Fibroblast of peridontal ligament (primary cell): ENCODE measurements at regions not wholly inside any gene's neighbourhood (a gene's known extent, or its start where the extent isn't known, plus 50 kb on each side); places are given as distances from the start of the nearest gene placed in this dataset.

Experiments used
- DNase-seq: peaks from one replicate; pipeline ENCODE4 v3.0.0-alpha.2; 2010; ENCODE audit errors: extremely low read depth

GRCh38 chr5:8470489-8470888 is 601.5 kb downstream of the MTRR start:
- no peak for DNase-seq

DNA sequence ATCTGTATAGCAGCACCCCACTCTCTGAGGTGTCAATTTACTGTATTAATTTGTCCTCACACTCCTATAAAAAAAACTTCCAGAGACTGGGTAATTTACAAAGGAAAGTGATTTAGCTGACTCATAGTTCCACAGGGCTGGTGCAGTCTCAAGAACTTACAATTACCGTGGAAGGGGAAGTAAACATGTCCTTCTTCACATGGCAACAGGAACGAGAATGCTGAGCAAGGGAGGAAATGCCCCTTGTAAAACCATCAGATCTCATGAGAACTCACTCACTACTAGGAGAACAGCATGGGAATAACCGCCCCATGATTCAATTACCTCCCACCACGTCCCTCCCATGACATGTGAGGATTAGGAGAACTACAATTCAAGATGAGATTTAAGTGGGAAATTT is 602.6 kb downstream of the MTRR start:
- DNase-seq = peak; percentile 17

DNA sequence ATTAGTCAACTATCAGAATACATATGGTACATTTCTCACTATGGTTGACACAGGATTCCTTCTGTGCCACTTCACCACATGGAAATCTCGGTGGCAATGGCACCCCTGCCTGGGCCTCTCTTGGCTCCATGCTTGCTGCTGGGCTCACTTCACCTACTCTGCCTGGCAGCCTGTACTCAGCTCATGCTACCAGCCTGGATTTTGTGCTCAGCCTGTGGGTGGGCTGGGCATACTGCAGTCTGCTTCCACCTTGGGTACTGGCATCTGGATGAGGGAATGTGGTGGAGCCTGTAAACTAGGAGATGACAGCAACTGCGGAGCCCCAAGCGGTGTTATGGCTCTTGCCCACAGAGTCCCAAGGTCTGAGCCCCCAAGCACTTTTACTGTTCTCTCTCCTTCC is 604.1 kb downstream of the MTRR start:
- no peak for DNase-seq

- no peak for DNase-seq
Measured at GRCh38 chr5:8473827-8474568, 605.0 kb downstream of the MTRR start.

- no peak for DNase-seq
Measured at GRCh38 chr5:8474569-8474930, 605.6 kb downstream of the MTRR start.

DNA sequence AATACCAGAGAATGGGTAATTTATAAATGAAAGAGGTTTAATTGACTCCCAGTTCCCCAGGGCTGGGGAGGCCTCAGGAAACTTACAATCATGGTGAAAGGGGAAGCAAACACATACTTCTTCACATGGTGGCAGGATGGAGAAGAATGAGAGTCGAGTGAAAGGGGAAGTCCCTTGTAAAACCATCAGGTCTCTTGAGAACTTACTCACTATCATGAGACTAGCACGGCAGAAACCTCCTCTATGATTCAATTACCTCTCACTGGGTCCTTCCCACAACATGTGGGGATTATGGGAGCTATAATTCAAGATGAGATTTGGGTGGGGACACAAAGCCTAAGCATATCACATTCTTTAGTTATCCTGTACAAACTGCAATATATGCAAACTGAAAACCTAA is 609.4 kb downstream of the MTRR start:
- DNase-seq = peak; percentile 27

- DNase-seq = no peak
Measured at GRCh38 chr5:8481007-8481406, 612.1 kb downstream of the MTRR start.

DNA sequence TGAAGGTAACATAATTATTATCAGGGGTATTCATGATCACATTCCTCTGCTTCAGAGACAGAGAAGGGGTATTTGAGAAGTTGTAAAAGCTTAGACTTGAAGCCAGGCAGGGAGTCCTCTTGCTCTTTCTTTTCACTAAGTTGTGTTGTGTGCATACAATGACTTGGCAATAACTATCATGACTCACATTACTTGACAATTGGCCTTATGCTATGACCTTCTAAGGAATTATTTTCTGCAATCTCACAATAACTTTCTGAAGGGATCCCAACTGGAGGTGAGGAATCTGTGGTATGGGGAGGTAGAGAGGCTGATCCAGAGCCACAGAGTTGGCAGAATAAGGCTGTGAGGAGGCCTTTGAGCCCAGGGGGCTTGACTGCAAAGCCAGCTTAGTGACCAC is 622.3 kb downstream of the MTRR start:
- DNase-seq = peak; percentile 45

GRCh38 chr5:8493176-8493575 is 624.2 kb downstream of the MTRR start:
- DNase-seq = peak; percentile 16

GRCh38 chr5:8500426-8500825 is 631.5 kb downstream of the MTRR start:
- DNase-seq = peak; percentile 76

GRCh38 chr5:8505196-8505595 is 636.2 kb downstream of the MTRR start:
- no peak for DNase-seq

DNA sequence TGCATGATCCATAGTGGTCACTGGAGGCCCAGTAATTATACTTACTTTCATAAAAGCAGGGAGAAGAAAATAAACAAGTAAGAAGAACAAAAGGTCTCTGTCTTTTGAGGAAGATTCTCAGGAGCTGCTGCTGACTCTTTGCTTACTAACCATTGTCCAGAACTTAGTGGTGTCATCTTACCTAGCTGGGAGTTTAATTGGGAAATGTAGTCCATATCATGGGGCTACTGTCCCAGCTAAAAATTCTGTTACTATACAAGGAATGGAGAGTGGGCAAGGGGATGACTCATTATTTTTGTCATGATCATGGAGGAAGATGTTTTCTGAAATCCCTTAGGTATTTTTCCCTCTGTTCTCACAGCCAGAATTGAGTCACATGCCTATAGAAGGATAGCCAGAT is 639.3 kb downstream of the MTRR start:
- peak; percentile 18 for DNase-seq

DNA sequence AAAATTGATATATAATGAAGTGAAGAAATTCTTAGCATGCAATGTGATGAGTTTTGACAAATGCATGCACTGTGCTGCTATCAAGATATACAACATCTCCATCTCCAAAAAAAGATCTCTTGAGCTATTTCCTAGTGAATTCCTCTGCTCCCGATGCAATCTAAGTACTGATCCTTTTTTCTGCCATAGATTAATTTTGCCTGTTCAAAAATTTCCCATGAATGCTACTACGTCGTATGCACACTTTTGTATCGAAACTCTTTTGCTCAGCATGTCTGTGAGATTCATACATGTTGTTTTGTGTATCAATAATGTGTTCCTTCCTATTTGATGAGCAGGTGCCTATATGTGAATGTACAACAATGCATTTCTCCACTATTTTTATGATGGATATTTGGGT is 647.4 kb downstream of the MTRR start:
- no peak for DNase-seq

GRCh38 chr5:8517456-8517855 is 648.5 kb downstream of the MTRR start:
- no peak for DNase-seq

GRCh38 chr5:8520917-8521316 is 652.0 kb downstream of the MTRR start:
- DNase-seq = no peak

- DNase-seq = no peak
Measured at GRCh38 chr5:8521991-8522390, 653.0 kb downstream of the MTRR start.

DNA sequence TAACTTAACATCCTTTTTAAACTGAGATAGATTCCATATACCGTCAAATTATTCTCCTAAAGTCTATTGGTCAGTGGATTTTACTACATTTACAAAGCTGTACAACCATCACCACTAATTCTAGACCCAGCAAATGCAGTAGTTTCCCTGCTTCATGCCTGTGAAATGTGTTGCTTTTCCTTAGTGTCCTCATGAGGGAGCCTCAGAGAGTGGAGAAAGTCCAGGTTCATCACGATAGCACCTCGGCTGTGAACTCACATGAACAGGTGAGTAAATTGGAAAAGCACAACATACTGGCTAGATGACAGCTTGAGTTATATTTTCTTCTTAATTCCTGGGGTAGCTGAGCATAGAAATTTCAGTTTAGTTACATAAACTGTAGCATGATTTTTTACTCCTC is 653.7 kb downstream of the MTRR start:
- DNase-seq = no peak

GRCh38 chr5:8523501-8523900 is 654.6 kb downstream of the MTRR start:
- DNase-seq = no peak

- no peak for DNase-seq
Measured at GRCh38 chr5:8525819-8526218, 656.9 kb downstream of the MTRR start.

GRCh38 chr5:8528106-8528505 is 659.2 kb downstream of the MTRR start:
- DNase-seq = peak; percentile 16

DNA sequence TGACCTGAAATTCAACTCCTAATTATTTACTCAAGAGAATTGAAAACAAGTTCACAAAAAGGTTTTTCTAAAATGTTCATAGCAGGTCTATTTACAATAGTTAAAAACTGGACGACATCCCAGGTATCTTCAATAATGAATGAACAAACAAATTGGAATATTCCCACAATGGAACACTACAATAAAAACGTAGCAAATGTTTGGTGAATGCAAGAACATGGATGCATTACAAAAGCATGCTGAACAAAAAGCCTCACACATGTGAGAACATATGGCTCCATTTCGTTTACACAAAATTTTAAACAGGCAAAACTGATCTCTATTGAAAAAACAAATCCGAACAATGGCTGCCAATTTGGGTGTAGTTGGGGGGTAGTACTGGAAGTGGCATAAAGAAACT is 669.9 kb downstream of the MTRR start:
- DNase-seq = no peak

DNA sequence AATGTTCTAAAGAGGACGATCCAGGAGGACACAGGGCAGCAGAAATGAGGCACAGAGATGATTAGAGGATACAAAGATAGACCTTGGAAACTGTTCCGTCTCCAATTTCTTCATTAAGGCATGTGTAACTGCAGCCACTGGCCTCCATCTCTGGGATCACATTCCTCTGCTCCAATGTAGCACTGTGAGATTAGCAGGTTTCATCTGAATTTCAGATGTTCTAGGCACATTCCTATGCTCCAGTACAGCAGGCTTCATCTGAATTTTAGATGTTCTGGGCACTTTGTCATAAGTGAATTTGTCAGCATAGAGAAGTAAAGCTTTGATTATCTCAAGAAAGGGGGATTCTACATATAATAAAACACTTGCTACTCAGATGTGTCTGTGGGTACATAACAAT is 671.4 kb downstream of the MTRR start:
- DNase-seq = no peak

DNA sequence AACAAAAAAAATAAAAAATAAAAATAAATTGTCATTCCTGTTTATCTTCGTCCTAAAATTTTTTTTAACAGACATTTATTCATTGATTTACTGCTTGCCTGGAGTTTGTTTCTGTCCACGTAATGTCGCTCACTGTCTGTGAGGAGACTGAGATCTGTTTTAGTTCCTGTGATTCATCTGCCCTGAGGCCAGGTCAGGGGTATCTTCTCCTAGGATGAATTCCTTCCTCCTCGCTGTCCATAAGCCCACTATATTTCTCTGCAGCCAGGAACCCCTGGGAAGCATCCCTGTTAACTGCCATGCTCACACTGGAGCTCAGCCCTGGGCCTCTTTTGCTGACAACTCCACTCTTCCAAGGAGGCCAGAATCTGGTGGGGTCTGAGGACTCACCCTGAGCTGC is 682.0 kb downstream of the MTRR start:
- no peak for DNase-seq

GRCh38 chr5:8553364-8553763 is 684.4 kb downstream of the MTRR start:
- DNase-seq = no peak
